ENCODE measurements at regions not wholly inside any gene's neighbourhood (a gene's known extent, or its start where the extent isn't known, plus 50 kb on each side); places are given as distances from the start of the nearest gene placed in this dataset.

- H3K27me3 ChIP-seq = no peaks in the 10 kb centered on the region
- H3K4me3 ChIP-seq = no peak overlapping the region
- H3K9me3 ChIP-seq = no peaks in the 10 kb centered on the region
- no peaks in the 10 kb centered on the region for H3K36me3 ChIP-seq
- intact Hi-C loops (cut with DNase I) = no loop called here
- H3K27ac ChIP-seq = no peak overlapping the region
- WGBS (ENCODE audit: insufficient coverage, low coverage, low lambda C conversion rate, missing lambda C conversion rate) = 26% methylated on average over 2 of the region's 2 CpGs
- ATAC-seq = no peak
- no peak for TF ChIP-seq CTCF (IDR thresholded peaks at IDR 0.05)
- no peak for TF ChIP-seq POLR2A (IDR thresholded peaks at IDR 0.05)
- no peaks in the 10 kb centered on the region for H3K4me1 ChIP-seq
- no peak for DNase-seq
These were observed 1563.4 kb downstream of the C4orf33 start for GRCh38 chr4:130659320-130659719.

GRCh38 chr4:130668859-130669258 lies 1572.9 kb downstream of the C4orf33 start:
- ATAC-seq = no peak
- H3K27me3 ChIP-seq = no peaks in the 10 kb centered on the region
- TF ChIP-seq POLR2A (IDR thresholded peaks at IDR 0.05) = no peak
- no peak for TF ChIP-seq CTCF (IDR thresholded peaks at IDR 0.05)
- H3K27ac ChIP-seq = no peak overlapping the region
- H3K36me3 ChIP-seq = no peaks in the 10 kb centered on the region
- H3K9me3 ChIP-seq = no peaks in the 10 kb centered on the region
- no peak for DNase-seq
- intact Hi-C loops (cut with DNase I) = no loop called here
- H3K4me3 ChIP-seq = no peak overlapping the region
- WGBS (ENCODE audit: insufficient coverage, low coverage, low lambda C conversion rate, missing lambda C conversion rate) = 43% methylated on average over 3 of the region's 3 CpGs
- H3K4me1 ChIP-seq = no peaks in the 10 kb centered on the region

GRCh38 chr4:130675266-130675665 lies 1579.3 kb downstream of the C4orf33 start:
- Histone ChIP-seq H3K36me3 (no peaks in the 10 kb centered on the region), H3K27me3 (no peaks in the 10 kb centered on the region), H3K27ac (no peak overlapping the region), H3K4me1 (no peaks in the 10 kb centered on the region), H3K4me3 (no peak overlapping the region), H3K9me3 (no peaks in the 10 kb centered on the region)
- ATAC-seq (no peak), DNase-seq (no peak)
- intact Hi-C loops (cut with DNase I) = no loop called here
- WGBS (ENCODE audit: insufficient coverage, low coverage, low lambda C conversion rate, missing lambda C conversion rate) = 30% methylated on average over 2 of the region's 2 CpGs
- TF ChIP-seq POLR2A (IDR thresholded peaks at IDR 0.05) (no peak), CTCF (IDR thresholded peaks at IDR 0.05) (no peak)

- Histone ChIP-seq H3K4me3 (no peak overlapping the region), H3K36me3 (no peaks in the 10 kb centered on the region), H3K4me1 (no peaks in the 10 kb centered on the region), H3K27me3 (no peaks in the 10 kb centered on the region), H3K9me3 (no peaks in the 10 kb centered on the region), H3K27ac (no peak overlapping the region)
- intact Hi-C loops (cut with DNase I) = no loop called here
- ATAC-seq (no peak), DNase-seq (no peak)
- TF ChIP-seq CTCF (IDR thresholded peaks at IDR 0.05) (no peak), POLR2A (IDR thresholded peaks at IDR 0.05) (no peak)
These were observed 1593.2 kb downstream of the C4orf33 start for GRCh38 chr4:130689181-130689580.

GRCh38 chr4:130698251-130698650 lies 1602.3 kb downstream of the C4orf33 start:
- Histone ChIP-seq H3K36me3 (no peaks in the 10 kb centered on the region), H3K27ac (no peak overlapping the region), H3K4me3 (no peak overlapping the region), H3K4me1 (no peaks in the 10 kb centered on the region), H3K9me3 (no peaks in the 10 kb centered on the region), H3K27me3 (no peaks in the 10 kb centered on the region)
- DNase-seq = no peak
- WGBS (ENCODE audit: insufficient coverage, low coverage, low lambda C conversion rate, missing lambda C conversion rate) = 77% methylated on average over 2 of the region's 2 CpGs
- TF ChIP-seq POLR2A (IDR thresholded peaks at IDR 0.05) (no peak), CTCF (IDR thresholded peaks at IDR 0.05) (no peak)
- ATAC-seq = no peak
- intact Hi-C loops (cut with DNase I) = no loop called here

Measured in right lobe of liver (tissue), 6 donors.